ENCODE measurements at regions not wholly inside any gene's neighbourhood (a gene's known extent, or its start where the extent isn't known, plus 50 kb on each side); places are given as distances from the start of the nearest gene placed in this dataset.
A peak's percentile ranks its signal among the peaks of the same experiment; 100 is the strongest.

DNA sequence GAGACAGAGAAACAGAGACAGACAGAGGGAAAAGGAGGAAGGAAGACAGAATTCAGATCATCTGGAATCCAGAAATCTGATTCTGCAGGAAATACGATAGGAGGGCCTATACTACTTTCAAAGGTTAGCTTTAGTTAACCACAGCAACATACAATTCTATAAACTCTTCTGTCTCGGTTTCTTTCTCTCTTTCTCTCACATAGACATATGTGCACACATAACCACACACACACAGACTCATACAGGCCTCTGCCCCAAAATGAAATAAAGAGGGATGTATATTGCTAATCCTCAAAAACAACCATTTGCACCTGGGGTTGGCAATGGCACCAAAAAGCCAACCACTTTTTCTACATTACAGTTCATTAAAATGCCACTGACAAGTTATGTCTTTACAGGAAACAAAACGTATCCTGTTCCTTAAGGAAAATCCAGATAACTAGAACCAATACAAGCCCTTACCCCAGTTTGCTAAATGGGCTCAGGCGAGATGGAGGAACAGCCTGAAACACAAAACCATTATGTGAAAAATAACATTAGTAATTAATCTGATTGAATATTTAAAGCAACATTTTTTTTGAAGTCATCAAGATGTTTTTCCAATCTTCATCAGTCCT lies 372.3 kb upstream of the CCNH start:
- H3K27me3 ChIP-seq, result no peaks in the 10 kb centered on the region
- no peak overlapping the region for H3K27ac ChIP-seq
- no peak for TF ChIP-seq POLR2A (IDR thresholded peaks at IDR 0.05)
- WGBS, 2 donors, result 60 to 66% methylated on average over 4 of the region's 4 CpGs
- no peak for DNase-seq
- H3K4me1 ChIP-seq, result peaks cover 0 to 4% (median 0%) of the 10 kb centered on the region in 4 donors
- H3K9me3 ChIP-seq, result no peaks in the 10 kb centered on the region
- no peak overlapping the region for H3K4me3 ChIP-seq
- no peak for ATAC-seq (ENCODE audit: low FRiP score in 2 of 2)
- H3K36me3 ChIP-seq, result no peaks in the 10 kb centered on the region

- no peaks in the 10 kb centered on the region for H3K9me3 ChIP-seq
- peaks cover 0 to 4% (median 0%) of the 10 kb centered on the region in 4 donors for H3K4me1 ChIP-seq
- ATAC-seq (ENCODE audit: low FRiP score in 2 of 2) (no peak), DNase-seq (no peak)
- TF ChIP-seq POLR2AphosphoS5 (IDR thresholded peaks at IDR 0.05) (no peak), EP300 (IDR thresholded peaks at IDR 0.05) (no peak), CTCF (IDR thresholded peaks at IDR 0.05) (no peak), POLR2A (IDR thresholded peaks at IDR 0.05) (no peak)
- H3K27me3 ChIP-seq, result no peaks in the 10 kb centered on the region
- no peak overlapping the region for H3K27ac ChIP-seq
- no peak overlapping the region for H3K4me3 ChIP-seq
- WGBS, 2 donors, result 70 to 75% methylated on average over 1 of the region's 1 CpG
- H3K36me3 ChIP-seq, result no peaks in the 10 kb centered on the region
These were observed 371.6 kb upstream of the CCNH start for GRCh38 chr5:87784311-87784710.

DNA sequence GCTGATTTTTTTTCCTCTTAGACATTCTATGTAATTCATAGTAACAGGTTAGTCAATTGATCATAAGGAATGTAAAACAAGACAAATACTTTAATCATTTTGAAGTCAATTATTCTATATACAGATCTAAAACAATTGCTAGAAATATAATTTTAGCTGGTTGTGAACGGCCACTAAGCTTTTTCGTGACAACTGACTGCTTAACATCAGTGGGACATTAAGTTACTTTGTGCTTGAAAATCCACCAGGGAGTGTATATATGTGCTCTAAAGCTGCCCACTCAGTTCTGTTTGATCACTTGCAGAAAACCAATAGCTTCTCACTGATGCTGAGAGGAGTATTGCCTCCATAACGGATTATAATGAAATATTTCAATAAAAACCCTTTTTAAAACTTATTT lies 370.2 kb upstream of the CCNH start:
- H3K27me3 ChIP-seq, result no peaks in the 10 kb centered on the region

GRCh38 chr5:87781976-87782375 lies 369.2 kb upstream of the CCNH start:
- H3K36me3 ChIP-seq, result no peaks in the 10 kb centered on the region
- TF ChIP-seq EP300 (IDR thresholded peaks at IDR 0.05) (no peak), POLR2AphosphoS5 (IDR thresholded peaks at IDR 0.05) (no peak), POLR2A (IDR thresholded peaks at IDR 0.05) (no peak)
- ATAC-seq (ENCODE audit: low FRiP score in 2 of 2), result no peak
- H3K9me3 ChIP-seq, result no peaks in the 10 kb centered on the region
- peaks cover 0 to 4% (median 0%) of the 10 kb centered on the region in 4 donors for H3K4me1 ChIP-seq
- H3K27me3 ChIP-seq, result no peaks in the 10 kb centered on the region
- no peak for DNase-seq
- WGBS, 2 donors, result 94 to 95% methylated on average over 2 of the region's 2 CpGs
- H3K4me3 ChIP-seq, result no peak overlapping the region
- no peak overlapping the region for H3K27ac ChIP-seq

More for the DNA sequence above, 370.2 kb upstream of the CCNH start:
- Histone ChIP-seq H3K9me3 (no peaks in the 10 kb centered on the region), H3K4me1 (peaks cover 0 to 4% (median 0%) of the 10 kb centered on the region in 4 donors), H3K4me3 (no peak overlapping the region), H3K36me3 (no peaks in the 10 kb centered on the region), H3K27ac (no peak overlapping the region)
- DNase-seq (no peak), ATAC-seq (ENCODE audit: low FRiP score in 2 of 2) (no peak)
- 71 to 83% methylated on average over 3 of the region's 3 CpGs for WGBS, 2 donors
- TF ChIP-seq EP300 (IDR thresholded peaks at IDR 0.05) (no peak), CTCF (IDR thresholded peaks at IDR 0.05) (no peak), POLR2A (IDR thresholded peaks at IDR 0.05) (no peak), POLR2AphosphoS5 (IDR thresholded peaks at IDR 0.05) (no peak)

GRCh38 chr5:87780831-87781760 lies 368.4 kb upstream of the CCNH start:
- ATAC-seq (ENCODE audit: low FRiP score in 2 of 2) (peak; percentile 86 to 95), DNase-seq (peak in 1 of 2 donors; percentile 70)
- H3K27me3 ChIP-seq, result no peaks in the 10 kb centered on the region
- no peak overlapping the region for H3K4me3 ChIP-seq
- peaks cover 0 to 4% (median 0%) of the 10 kb centered on the region in 4 donors for H3K4me1 ChIP-seq
- peak; percentile 53 to 83 (median 73) for TF ChIP-seq CTCF (IDR thresholded peaks at IDR 0.05)
- no peak for TF ChIP-seq EP300 (IDR thresholded peaks at IDR 0.05)
- WGBS, 2 donors, result 11% methylated on average over 13 of the region's 13 CpGs
- no peak overlapping the region for H3K27ac ChIP-seq
- no peaks in the 10 kb centered on the region for H3K36me3 ChIP-seq
- H3K9me3 ChIP-seq, result no peaks in the 10 kb centered on the region
